H9 (cell line): ENCODE measurements at regions not wholly inside any gene's neighbourhood (a gene's known extent, or its start where the extent isn't known, plus 50 kb on each side); places are given as distances from the start of the nearest gene placed in this dataset.

ENCODE experiments used
- DNase-seq: peaks from one replicate; pipeline ENCODE4 v3.0.0-alpha.2; 2017
- H2AFZ ChIP-seq: one replicate; pipeline ENCODE4 v1.6.1; 2013; ENCODE audit warnings: mild to moderate bottlenecking, low read length, control low read depth, moderate library complexity
- H2AK5ac ChIP-seq: 2 replicates; pipeline ENCODE4 v1.6.1; 2013; ENCODE audit warnings: low read length, control low read depth, mixed read lengths; ENCODE audit not compliant: insufficient read length
- H2BK120ac ChIP-seq: one replicate; pipeline ENCODE4 v1.6.1; 2013; ENCODE audit warnings: low read depth, mild to moderate bottlenecking, low read length, control low read depth, inconsistent platforms; ENCODE audit not compliant: poor library complexity, severe bottlenecking
- H2BK12ac ChIP-seq: 2 replicates; pipeline ENCODE4 v1.6.1; 2013; ENCODE audit warnings: low read length, control low read depth, mixed read lengths, low read depth; ENCODE audit not compliant: insufficient read length
- H2BK15ac ChIP-seq: 2 replicates; pipeline ENCODE4 v1.6.1; 2013; ENCODE audit warnings: low read depth, low read length, control low read depth
- H2BK20ac ChIP-seq: one replicate; pipeline ENCODE4 v1.6.1; 2013; ENCODE audit warnings: low read depth, mild to moderate bottlenecking, low read length, control low read depth, inconsistent platforms; ENCODE audit not compliant: poor library complexity, severe bottlenecking
- H2BK5ac ChIP-seq: 2 replicates; pipeline ENCODE4 v1.6.1; 2013; ENCODE audit warnings: low read length, control low read depth, mixed read lengths; ENCODE audit not compliant: insufficient read length
- H3K14ac ChIP-seq: 2 replicates; pipeline ENCODE4 v1.6.1; 2013; ENCODE audit warnings: low read length, control low read depth; ENCODE audit not compliant: insufficient read depth
- H3K18ac ChIP-seq: 2 replicates; pipeline ENCODE4 v1.6.1; 2013; ENCODE audit warnings: low read depth, mild to moderate bottlenecking, mixed read lengths, low read length, control low read depth; ENCODE audit not compliant: insufficient read length
- H3K23ac ChIP-seq: 2 replicates; pipeline ENCODE4 v1.6.1; 2013; ENCODE audit warnings: low read length, control low read depth, mixed read lengths, low read depth; ENCODE audit not compliant: insufficient read length
- H3K23me2 ChIP-seq: 2 replicates; pipeline ENCODE4 v1.6.1; 2013; ENCODE audit warnings: low read depth, mild to moderate bottlenecking, mixed read lengths, low read length, control low read depth; ENCODE audit not compliant: insufficient read length, poor library complexity, severe bottlenecking
- H3K27ac ChIP-seq: 2 replicates; pipeline ENCODE4 v1.5.1; 2013; ENCODE audit warnings: low read length, control low read depth, mixed read lengths, low read depth; ENCODE audit not compliant: insufficient read length
- H3K27me3 ChIP-seq: 2 replicates; pipeline ENCODE4 v1.6.1; 2013; ENCODE audit warnings: low read length, control low read depth, inconsistent platforms; ENCODE audit not compliant: insufficient read depth
- H3K4ac ChIP-seq: 2 replicates; pipeline ENCODE4 v1.6.1; 2013; ENCODE audit warnings: low read depth, mild to moderate bottlenecking, control low read depth, inconsistent platforms, low read length, moderate library complexity
- H3K4me1 ChIP-seq: 2 replicates; pipeline ENCODE4 v1.6.1; 2013; ENCODE audit warnings: low read length, control low read depth, inconsistent platforms; ENCODE audit not compliant: insufficient read depth
- H3K4me2 ChIP-seq: 2 replicates; pipeline ENCODE4 v1.6.1; 2013; ENCODE audit warnings: low read length, control low read depth, mixed read lengths; ENCODE audit not compliant: insufficient read length, insufficient read depth
- H3K56ac ChIP-seq: 2 replicates; pipeline ENCODE4 v1.6.1; 2013; ENCODE audit warnings: low read depth, mild to moderate bottlenecking, mixed read lengths, low read length, control low read depth; ENCODE audit not compliant: insufficient read length
- H3K79me1 ChIP-seq: 2 replicates; pipeline ENCODE4 v1.6.1; 2013; ENCODE audit warnings: low read depth, mild to moderate bottlenecking, moderate library complexity, low read length, control low read depth, inconsistent platforms; ENCODE audit not compliant: insufficient read depth, poor library complexity, severe bottlenecking
- H3K79me2 ChIP-seq: 2 replicates; pipeline ENCODE4 v1.6.1; 2013; ENCODE audit warnings: low read length, control low read depth, inconsistent platforms; ENCODE audit not compliant: insufficient read depth
- H3K9ac ChIP-seq: 2 replicates; pipeline ENCODE4 v1.6.1; 2013; ENCODE audit warnings: low read length, control low read depth, mixed read lengths; ENCODE audit not compliant: insufficient read length; ENCODE audit errors: extremely low read depth
- H3K9me3 ChIP-seq: one replicate; pipeline ENCODE4 v1.6.1; 2013; ENCODE audit warnings: low read depth, low read length, inconsistent platforms; ENCODE audit not compliant: control insufficient read depth
- H3T11ph ChIP-seq: one replicate; pipeline ENCODE4 v1.6.1; 2013; ENCODE audit warnings: mild to moderate bottlenecking, low read length, control low read depth, inconsistent platforms
- H4K20me1 ChIP-seq: one replicate; pipeline ENCODE4 v1.6.1; 2013; ENCODE audit not compliant: control insufficient read depth, insufficient read length, insufficient read depth
- H4K5ac ChIP-seq: 2 replicates; pipeline ENCODE4 v1.6.1; 2013; ENCODE audit warnings: low read depth, mild to moderate bottlenecking, mixed read lengths, low read length, control low read depth; ENCODE audit not compliant: insufficient read length
- H4K8ac ChIP-seq: replicated peaks from 2 replicates; pipeline ENCODE4 v1.6.1; 2013; ENCODE audit warnings: low read length, control low read depth, mixed read lengths, low read depth; ENCODE audit not compliant: insufficient read length
- H4K91ac ChIP-seq: 2 replicates; pipeline ENCODE4 v1.6.1; 2013; ENCODE audit warnings: low read depth, mild to moderate bottlenecking, moderate library complexity, mixed read lengths, low read length, control low read depth; ENCODE audit not compliant: insufficient read length
- H3K27ac Mint-ChIP-seq, 3 experiments: 2 replicates in 2 of 3; 3 replicates in 1 of 3; pipeline ENCODE4 v1.8.0; 2020 to 2021; ENCODE audit warnings: mixed read lengths in 3 of 3, mild to moderate bottlenecking in 1 of 3, moderate library complexity in 1 of 3
- H3K27me3 Mint-ChIP-seq: 2 replicates; pipeline ENCODE4 v1.8.0; 2021; ENCODE audit warnings: low read depth, mild to moderate bottlenecking, moderate library complexity, mixed read lengths
- H3K36me3 Mint-ChIP-seq, 3 experiments: 2 replicates in 2 of 3; 3 replicates in 1 of 3; pipeline ENCODE4 v1.8.0; 2020 to 2021; ENCODE audit warnings: low read depth in 3 of 3, mixed read lengths in 3 of 3; ENCODE audit not compliant: insufficient read depth in 1 of 3
- H3K4me1 Mint-ChIP-seq, 2 experiments: 2 replicates each; pipeline ENCODE4 v1.8.0; 2020; ENCODE audit warnings: mixed read lengths in 2 of 2
- H3K4me3 Mint-ChIP-seq, 2 experiments: 2 replicates in 1 of 2; 3 replicates in 1 of 2; pipeline ENCODE4 v1.8.0; 2020 to 2021; ENCODE audit warnings: mild to moderate bottlenecking in 2 of 2, mixed read lengths in 2 of 2, moderate library complexity in 1 of 2
- H3K9me3 Mint-ChIP-seq, 2 experiments: 2 replicates in 1 of 2; 3 replicates in 1 of 2; pipeline ENCODE4 v1.8.0; 2020; ENCODE audit warnings: mild to moderate bottlenecking in 2 of 2, mixed read lengths in 2 of 2, moderate library complexity in 1 of 2
- WGBS: extraction: QIAGEN DNeasy Blood & Tissue Kit; methylation state at CpG from one replicate; pipeline ENCODE4 v1.1.7; 2013; ENCODE audit warnings: missing lambda C conversion rate, low lambda C conversion rate, mixed read lengths; ENCODE audit not compliant: insufficient read length; ENCODE audit errors: extremely low coverage; 5-methylcytosine and 5-hydroxymethylcytosine counted together
- TF ChIP-seq, protein P1 (sequence below): fragments of 200-600 bp; sonication (generic); conservative IDR thresholded peaks from 3 replicates; pipeline ENCODE4 v1.8.0; 2021; ENCODE audit warnings: antibody characterized with exemption, mild to moderate bottlenecking

DNA sequence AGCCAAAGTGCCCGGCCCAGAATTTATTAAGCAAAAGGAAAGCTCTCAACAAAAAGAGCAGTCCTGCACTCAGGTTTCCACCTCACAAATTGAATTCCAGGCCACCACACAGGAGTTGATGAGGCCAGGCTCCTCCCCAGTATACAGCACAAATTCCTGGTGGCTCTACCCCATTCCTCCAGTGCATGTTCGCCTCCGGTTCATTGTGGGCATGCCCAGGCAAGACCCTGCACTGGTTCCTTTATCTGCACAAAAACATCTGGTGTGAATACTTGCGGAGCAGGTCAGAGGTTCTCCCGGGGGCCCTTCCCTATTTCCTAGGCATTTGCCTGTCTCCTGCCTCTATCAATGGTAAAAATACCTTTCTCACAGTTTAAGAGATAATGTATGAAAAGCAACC, 195.2 kb upstream of the ANXA10 start:
- Histone ChIP-seq H2BK12ac (no peak overlapping the region), H3K9ac (no peak overlapping the region), H3K23me2 (no peaks in the 10 kb centered on the region), H2BK120ac (no peak overlapping the region), H3K4me1 (no peaks in the 10 kb centered on the region), H2AFZ (no peak overlapping the region), H3K27me3 (no peaks in the 10 kb centered on the region), H3K4ac (no peak overlapping the region; the same call in 1 of the 2 replicates), H3K79me1 (no peaks in the 10 kb centered on the region), H2BK20ac (no peak overlapping the region), H3K9me3 (no peaks in the 10 kb centered on the region), H3K56ac (no peak overlapping the region), H4K91ac (no peak overlapping the region), H3K14ac (peak overlapping the region; percentile 40; the same call in 1 of the 2 replicates), H4K5ac (no peak overlapping the region), H4K8ac (no peak overlapping the region), H2AK5ac (no peak overlapping the region), H3K79me2 (no peaks in the 10 kb centered on the region), H2BK15ac (no peak overlapping the region), H3K27ac (no peak overlapping the region), H4K20me1 (no peaks in the 10 kb centered on the region), H3T11ph (peak overlapping the region; percentile 67), H2BK5ac (no peak overlapping the region), H3K23ac (no peak overlapping the region), H3K4me2 (no peak overlapping the region), H3K18ac (no peak overlapping the region)
- Mint-ChIP-seq H3K4me1 (peaks cover 26 to 31% of the 10 kb centered on the region in 2 experiments), H3K27ac (peak overlapping the region; percentile 63 to 96 (median 85); a peak in 5 of 7 replicates), H3K36me3 (peaks cover 0 to 10% (median 0%) of the 10 kb centered on the region in 3 experiments; a peak in 3 of 7 replicates), H3K9me3 (no peaks in the 10 kb centered on the region; a peak in 1 of 5 replicates), H3K27me3 (no peaks in the 10 kb centered on the region), H3K4me3 (no peak overlapping the region)
- no CpG with 5 or more reads among the region's 5 CpGs for WGBS
- TF ChIP-seq, protein P1, sequence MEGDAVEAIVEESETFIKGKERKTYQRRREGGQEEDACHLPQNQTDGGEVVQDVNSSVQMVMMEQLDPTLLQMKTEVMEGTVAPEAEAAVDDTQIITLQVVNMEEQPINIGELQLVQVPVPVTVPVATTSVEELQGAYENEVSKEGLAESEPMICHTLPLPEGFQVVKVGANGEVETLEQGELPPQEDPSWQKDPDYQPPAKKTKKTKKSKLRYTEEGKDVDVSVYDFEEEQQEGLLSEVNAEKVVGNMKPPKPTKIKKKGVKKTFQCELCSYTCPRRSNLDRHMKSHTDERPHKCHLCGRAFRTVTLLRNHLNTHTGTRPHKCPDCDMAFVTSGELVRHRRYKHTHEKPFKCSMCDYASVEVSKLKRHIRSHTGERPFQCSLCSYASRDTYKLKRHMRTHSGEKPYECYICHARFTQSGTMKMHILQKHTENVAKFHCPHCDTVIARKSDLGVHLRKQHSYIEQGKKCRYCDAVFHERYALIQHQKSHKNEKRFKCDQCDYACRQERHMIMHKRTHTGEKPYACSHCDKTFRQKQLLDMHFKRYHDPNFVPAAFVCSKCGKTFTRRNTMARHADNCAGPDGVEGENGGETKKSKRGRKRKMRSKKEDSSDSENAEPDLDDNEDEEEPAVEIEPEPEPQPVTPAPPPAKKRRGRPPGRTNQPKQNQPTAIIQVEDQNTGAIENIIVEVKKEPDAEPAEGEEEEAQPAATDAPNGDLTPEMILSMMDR, result no peak
- DNase-seq, result peak; percentile 89
